H1 (cell line): ENCODE measurements at regions not wholly inside any gene's neighbourhood (a gene's known extent, or its start where the extent isn't known, plus 50 kb on each side); places are given as distances from the start of the nearest gene placed in this dataset.
A peak's percentile ranks its signal among the peaks of the same experiment; 100 is the strongest.

Source experiments
- CTCF ChIA-PET: fragments of 300-600 bp; sonication (Branson Sonifier 250); formaldehyde crosslinking; loops from one replicate; lab custom pipeline; 2021; ENCODE audit not compliant: partially characterized antibody; lab: Charles Lee
- POLR2A ChIA-PET: fragments of 300-600 bp; sonication (Branson Sonifier 250); formaldehyde crosslinking; loops from one replicate; lab custom pipeline; 2021; ENCODE audit warnings: inconsistent platforms; ENCODE audit not compliant: partially characterized antibody; lab: Charles Lee
- DNase-seq, 2 experiments: peaks; one replicate each; pipeline versions ENCODE4 v3.0.0 to v3.0.0-alpha.2; 2010 to 2022; ENCODE audit warnings: low spot score in 2 of 2, low read depth in 1 of 2, mixed read lengths in 1 of 2
- FAIRE-seq: peaks from 2 replicates; lab custom pipeline; 2011; peaks lifted over from hg19 to GRCh38; lab: Jason Lieb, UNC
- H2AFZ ChIP-seq: 2 replicates; pipeline ENCODE4 v1.8.1; 2012; ENCODE audit warnings: low read length, inconsistent platforms
- H2AK5ac ChIP-seq: 2 replicates; pipeline ENCODE4 v1.6.1; 2013; ENCODE audit warnings: low read depth, low read length
- H2BK120ac ChIP-seq: replicated peaks from 2 replicates; pipeline ENCODE3; 2013; ENCODE audit warnings: low read depth, low read length, inconsistent platforms
- H2BK12ac ChIP-seq: 2 replicates; pipeline ENCODE4 v1.6.1; 2013; ENCODE audit warnings: low read depth, low read length
- H2BK15ac ChIP-seq: 2 replicates; pipeline ENCODE4 v1.6.1; 2013; ENCODE audit warnings: low read length
- H2BK20ac ChIP-seq: 2 replicates; pipeline ENCODE4 v1.6.1; 2013; ENCODE audit warnings: low read length
- H2BK5ac ChIP-seq: 2 replicates; pipeline ENCODE4 v1.6.1; 2013; ENCODE audit warnings: low read depth, low read length
- H3K14ac ChIP-seq: 2 replicates; pipeline ENCODE4 v1.6.1; 2013; ENCODE audit warnings: inconsistent platforms; ENCODE audit not compliant: insufficient read length
- H3K18ac ChIP-seq: 2 replicates; pipeline ENCODE4 v1.6.1; 2013; ENCODE audit warnings: low read length; ENCODE audit errors: extremely low read depth
- H3K23ac ChIP-seq: 2 replicates; pipeline ENCODE4 v1.6.1; 2013; ENCODE audit warnings: inconsistent platforms; ENCODE audit not compliant: insufficient read length
- H3K23me2 ChIP-seq: 2 replicates; pipeline ENCODE4 v1.6.1; 2013; ENCODE audit warnings: low read depth, low read length
- H3K27ac ChIP-seq: 2 replicates; pipeline ENCODE4 v1.6.1; 2011; ENCODE audit warnings: low read depth, low read length, inconsistent platforms
- H3K27me3 ChIP-seq, 4 experiments: replicated peaks in 1 of 4; 1 replicate in 1 of 4; 2 replicates in 3 of 4; pipeline versions ENCODE4 v1.6.1 to v1.8.1; 2011 to 2013; ENCODE audit warnings: low read length in 3 of 4, mild to moderate bottlenecking in 3 of 4, inconsistent platforms in 2 of 4, mixed read lengths in 2 of 4, moderate library complexity in 1 of 4; ENCODE audit not compliant: control insufficient read depth in 3 of 4, insufficient read depth in 3 of 4; ENCODE audit errors: extremely low read depth in 1 of 4
- H3K36me3 ChIP-seq, 4 experiments: 2 replicates each; pipeline versions ENCODE4 v1.6.1 to v1.8.1; 2011 to 2013; ENCODE audit warnings: mild to moderate bottlenecking in 4 of 4, low read length in 3 of 4, moderate library complexity in 2 of 4, control low read depth in 1 of 4, inconsistent platforms in 1 of 4; ENCODE audit not compliant: insufficient read depth in 4 of 4, control insufficient read depth in 2 of 4
- H3K4ac ChIP-seq: replicated peaks from 2 replicates; pipeline ENCODE3; 2013; ENCODE audit warnings: low read length, low read depth, mixed read lengths, inconsistent platforms; ENCODE audit not compliant: insufficient read length
- H3K4me1 ChIP-seq, 4 experiments: replicated peaks in 1 of 4; 1 replicate in 1 of 4; 2 replicates in 3 of 4; pipeline versions ENCODE4 v1.6.1 to v1.8.1; 2011 to 2013; ENCODE audit warnings: low read length in 3 of 4, inconsistent platforms in 2 of 4, mixed read lengths in 1 of 4; ENCODE audit not compliant: insufficient read depth in 4 of 4, control insufficient read depth in 3 of 4
- H3K4me2 ChIP-seq, 2 experiments: 2 replicates each; pipeline versions ENCODE4 v1.6.1 to v1.8.1; 2011 to 2013; ENCODE audit warnings: low read depth in 2 of 2, low read length in 2 of 2, control low read depth in 1 of 2, inconsistent platforms in 1 of 2, mild to moderate bottlenecking in 1 of 2; ENCODE audit not compliant: insufficient read depth in 1 of 2
- H3K4me3 ChIP-seq, 4 experiments: fragments of 200-600, 300-600 bp in 1 of 4; sonication (generic), shearing (Covaris generic), sonication (Bioruptor Twin) in 1 of 4; 2 replicates each; pipeline versions ENCODE4 v1.5.1 to v1.8.1; 2011 to 2016; ENCODE audit warnings: low read length in 4 of 4, low read depth in 3 of 4, control low read depth in 2 of 4, inconsistent platforms in 2 of 4, mild to moderate bottlenecking in 2 of 4, mixed read lengths in 1 of 4, moderate library complexity in 1 of 4; ENCODE audit not compliant: insufficient read depth in 2 of 4; ENCODE audit errors: extremely low read depth in 1 of 4
- H3K56ac ChIP-seq: replicated peaks from 2 replicates; pipeline ENCODE3; 2013; ENCODE audit warnings: low read depth, mild to moderate bottlenecking, mixed read lengths, low read length, inconsistent platforms; ENCODE audit not compliant: insufficient read length
- H3K79me1 ChIP-seq: 2 replicates; pipeline ENCODE4 v1.6.1; 2013; ENCODE audit warnings: low read depth, low read length, control low read depth
- H3K79me2 ChIP-seq, 2 experiments: 2 replicates each; pipeline versions ENCODE4 v1.6.1 to v1.8.1; 2012 to 2013; ENCODE audit warnings: low read length in 2 of 2, mild to moderate bottlenecking in 2 of 2, inconsistent platforms in 1 of 2; ENCODE audit not compliant: insufficient read depth in 2 of 2, control insufficient read depth in 1 of 2
- H3K9ac ChIP-seq, 4 experiments: replicated peaks in 1 of 4; 1 replicate in 1 of 4; 2 replicates in 3 of 4; pipeline versions ENCODE4 v1.6.1 to v1.8.1; 2011 to 2013; ENCODE audit warnings: low read depth in 3 of 4, low read length in 3 of 4, control low read depth in 2 of 4, mild to moderate bottlenecking in 2 of 4, moderate library complexity in 2 of 4, inconsistent platforms in 1 of 4; ENCODE audit errors: extremely low read depth in 1 of 4
- H3K9me3 ChIP-seq, 2 experiments: 2 replicates each; pipeline versions ENCODE4 v1.6.1 to v1.8.1; 2012 to 2013; ENCODE audit warnings: mild to moderate bottlenecking in 2 of 2, moderate library complexity in 2 of 2, control low read depth in 1 of 2, inconsistent platforms in 1 of 2, low read depth in 1 of 2, low read length in 1 of 2, mixed read lengths in 1 of 2; ENCODE audit not compliant: insufficient read depth in 2 of 2
- H4K20me1 ChIP-seq, 2 experiments: replicated peaks in 1 of 2; 2 replicates each; pipeline versions ENCODE3 to v1.8.1; 2011 to 2013; ENCODE audit warnings: inconsistent platforms in 2 of 2, low read length in 2 of 2, mild to moderate bottlenecking in 1 of 2; ENCODE audit not compliant: insufficient read depth in 2 of 2, control insufficient read depth in 1 of 2
- H4K5ac ChIP-seq: 2 replicates; pipeline ENCODE4 v1.6.1; 2013; ENCODE audit warnings: low read length, low read depth, mixed read lengths, inconsistent platforms; ENCODE audit not compliant: insufficient read length
- H4K8ac ChIP-seq: 2 replicates; pipeline ENCODE4 v1.8.0; 2013; ENCODE audit warnings: mild to moderate bottlenecking, moderate library complexity, low read length, inconsistent platforms; ENCODE audit not compliant: insufficient read depth; ENCODE audit errors: extremely low read depth
- H4K91ac ChIP-seq: replicated peaks from 2 replicates; pipeline ENCODE3; 2013; ENCODE audit warnings: low read length, mixed read lengths, inconsistent platforms; ENCODE audit not compliant: insufficient read length
- ASH2L ChIP-seq: fragments of 200-600, 300-600 bp; sonication (generic); IDR thresholded peaks from one replicate; pipeline ENCODE4 v1.7.1; 2017; ENCODE audit warnings: low read length
- CEBPB ChIP-seq: IDR thresholded peaks from 2 replicates; pipeline ENCODE4 v1.6.1; 2012; ENCODE audit warnings: low read depth, low read length
- CREB1 ChIP-seq: IDR thresholded peaks from 2 replicates; pipeline ENCODE4 v1.6.1; 2012; ENCODE audit warnings: inconsistent platforms
- CTCF ChIP-seq, 3 experiments: IDR thresholded peaks; 1 replicate in 2 of 3; 2 replicates in 1 of 3; pipeline versions ENCODE4 v1.5.1 to v1.6.1; 2011; ENCODE audit warnings: low read length in 3 of 3, mild to moderate bottlenecking in 3 of 3, inconsistent platforms in 2 of 3, low read depth in 1 of 3, moderate library complexity in 1 of 3; ENCODE audit not compliant: insufficient read depth in 1 of 3; ENCODE audit errors: control extremely low read depth in 1 of 3
- HDAC6 ChIP-seq: IDR thresholded peaks from one replicate; pipeline ENCODE4 v1.7.1; 2012; ENCODE audit warnings: low read depth, mild to moderate bottlenecking, inconsistent platforms, low read length, moderate library complexity
- JUND ChIP-seq: IDR thresholded peaks from 2 replicates; pipeline ENCODE4 v1.6.1; 2011; ENCODE audit warnings: mild to moderate bottlenecking, improper control_type of control experiment, low read length
- KDM4A ChIP-seq: IDR thresholded peaks from one replicate; pipeline ENCODE4 v1.7.1; 2012; ENCODE audit warnings: low read depth, mild to moderate bottlenecking, moderate library complexity, low read length, inconsistent platforms; ENCODE audit not compliant: severe bottlenecking
- KDM5A ChIP-seq: fragments of 200-600 bp; IDR thresholded peaks from 2 replicates; pipeline ENCODE4 v1.7.1; 2012; ENCODE audit warnings: mild to moderate bottlenecking, low read length, inconsistent platforms, mixed read lengths
- NANOG ChIP-seq: IDR thresholded peaks from 2 replicates; pipeline ENCODE4 v1.6.1; 2011; ENCODE audit warnings: low read length, low read depth, mild to moderate bottlenecking, inconsistent platforms; ENCODE audit not compliant: insufficient read depth, poor library complexity, severe bottlenecking
- NRF1 ChIP-seq: IDR thresholded peaks from 2 replicates; pipeline ENCODE4 v1.6.1; 2011; ENCODE audit warnings: mild to moderate bottlenecking, low read depth, low read length, improper control_type of control experiment
- SAP30 ChIP-seq: fragments of 300-600 bp; sonication (generic); IDR thresholded peaks from 2 replicates; pipeline ENCODE4 v1.7.1; 2012; ENCODE audit warnings: low read length, moderate library complexity, mild to moderate bottlenecking, inconsistent platforms; ENCODE audit not compliant: insufficient read depth, insufficient replicate concordance
- SIX5 ChIP-seq: IDR thresholded peaks from 2 replicates; pipeline ENCODE4 v1.6.1; 2011; ENCODE audit warnings: mild to moderate bottlenecking, low read depth, low read length
- WGBS, 2 experiments: shearing (Covaris generic) in 1 of 2; methylation state at CpG; one replicate each; pipeline versions ENCODE4 v1.1.6 to v1.1.7; 2013 to 2015; ENCODE audit warnings: low lambda C conversion rate in 2 of 2, mixed read lengths in 2 of 2, inconsistent platforms in 1 of 2, low coverage in 1 of 2, missing lambda C conversion rate in 1 of 2; ENCODE audit not compliant: insufficient replicate concordance in 2 of 2, insufficient coverage in 1 of 2, insufficient read length in 1 of 2; ENCODE audit errors: extremely low coverage in 1 of 2, missing lambda C conversion rate in 1 of 2; 5-methylcytosine and 5-hydroxymethylcytosine counted together

- Histone ChIP-seq H3K79me2 (no peaks in the 10 kb centered on the region), H3K4me1 (0 out of 7 replicates have a peak, but pooled peaks cover 0 to 2% (median 0%) of the 10 kb centered on the region in 4 experiments), H2AK5ac (no peak overlapping the region), H2BK12ac (no peak overlapping the region), H3K27me3 (no peaks in the 10 kb centered on the region), H2BK120ac (no peak overlapping the region), H3K23me2 (no peaks in the 10 kb centered on the region), H3K27ac (no peak overlapping the region), H3K18ac (no peak overlapping the region; the same call in 1 of the 2 replicates), H3K4me2 (peak overlapping the region; percentile 30 to 68), H3K56ac (no peak overlapping the region), H4K8ac (no peak overlapping the region; the same call in 1 of the 2 replicates), H3K4me3 (peak overlapping the region in 2 of 4 experiments; percentile 12 to 42; a peak in 3 of 8 replicates), H3K14ac (no peak overlapping the region), H3K4ac (no peak overlapping the region), H3K9ac (no peak overlapping the region), H2BK15ac (no peak overlapping the region), H4K91ac (no peak overlapping the region), H4K5ac (no peak overlapping the region), H3K79me1 (no peaks in the 10 kb centered on the region), H3K23ac (no peak overlapping the region), H2AFZ (peak overlapping the region; percentile 99), H4K20me1 (no peaks in the 10 kb centered on the region), H3K9me3 (no peaks in the 10 kb centered on the region), H2BK5ac (no peak overlapping the region), H3K36me3 (no peaks in the 10 kb centered on the region), H2BK20ac (no peak overlapping the region)
- DNase-seq (peak; percentile 49 to 83), FAIRE-seq (peak; percentile 87)
- 4% methylated on average over 7 of the region's 7 CpGs; no CpG with 5 or more reads in 1 of the 2 experiments for WGBS, 2 experiments
- ChIA-PET CTCF (interaction anchor here (1.1 to 1.5 kb wide), 3 partner anchors 9 to 16 kb away, joined by 3 to 7 read pairs (median 5); no protein-coding TSS in a partner anchor), POLR2A (no interaction called here)
- TF ChIP-seq HDAC6 = no peak
- TF ChIP-seq CREB1 = no peak
- TF ChIP-seq ASH2L = no peak
- TF ChIP-seq CEBPB = peak; percentile 4; the same call in 1 of the 2 replicates
- TF ChIP-seq SIX5 = no peak
- no peak for TF ChIP-seq NANOG
- peak; percentile 67 to 95 (median 80) for TF ChIP-seq CTCF (IDR thresholded peaks at IDR 0.05; ENCODE audit: control extremely low read depth in 1 of 3, insufficient read depth in 1 of 3, low read depth in 1 of 3, low read length in 3 of 3)
- TF ChIP-seq KDM5A = no peak
- TF ChIP-seq KDM4A = no peak
- TF ChIP-seq SAP30 = no peak
- TF ChIP-seq JUND = no peak
- peak; percentile 57 for TF ChIP-seq NRF1
Observed at GRCh38 chr15:84142888-84143337, 92.7 kb upstream of the GOLGA6L4 start.
